Activated naive CD8-positive, alpha-beta T cell treated with anti-CD3 and anti-CD28 coated beads, Interleukin-2, amount 10 ng/mL, durations not matched to agents 7 days and 5 days (primary cell): ENCODE measurements at regions not wholly inside any gene's neighbourhood (a gene's known extent, or its start where the extent isn't known, plus 50 kb on each side); places are given as distances from the start of the nearest gene placed in this dataset.
A peak's percentile ranks its signal among the peaks of the same experiment; 100 is the strongest.
"Not testable (repeated sequence)": the region's sequence is repeated elsewhere in the genome, so short reads cannot be mapped to it uniquely, and the experiment has no call there.

Source experiments
- ATAC-seq: fragments of 150-1000 bp; cut with Tn5 transposase; one replicate; pipeline ENCODE4 v1.10.0; 2021; ENCODE audit warnings: low read depth, moderate library complexity
- POLR2A ChIA-PET: fragments of 350-600 bp; sonication (Branson Sonifier 250); formaldehyde crosslinking; loops from one replicate; lab custom pipeline; 2021; ENCODE audit warnings: antibody characterized with exemption; lab: Charles Lee
- DNase-seq: peaks from one replicate; pipeline ENCODE4 v3.0.0; 2021
- H3K27ac Mint-ChIP-seq: one replicate; pipeline ENCODE4 v1.8.0; 2022; ENCODE audit warnings: mild to moderate bottlenecking, mixed read lengths
- H3K27me3 Mint-ChIP-seq: one replicate; pipeline ENCODE4 v1.8.0; 2022; ENCODE audit warnings: mild to moderate bottlenecking, moderate library complexity, mixed read lengths
- H3K36me3 Mint-ChIP-seq: one replicate; pipeline ENCODE4 v1.8.0; 2021; ENCODE audit warnings: mild to moderate bottlenecking, mixed read lengths
- H3K4me1 Mint-ChIP-seq: one replicate; pipeline ENCODE4 v1.8.0; 2021; ENCODE audit warnings: mixed read lengths
- H3K4me3 Mint-ChIP-seq: one replicate; pipeline ENCODE4 v1.8.0; 2022; ENCODE audit warnings: mild to moderate bottlenecking, moderate library complexity, mixed read lengths
- H3K9me3 Mint-ChIP-seq: one replicate; pipeline ENCODE4 v1.8.0; 2021; ENCODE audit warnings: mixed read lengths

GRCh38 chr7:45253368-45253767 lies 95.8 kb downstream of the RAMP3 start:
- no peak overlapping the region for H3K4me3 Mint-ChIP-seq
- H3K4me1 Mint-ChIP-seq: no peaks in the 10 kb centered on the region
- no peaks in the 10 kb centered on the region for H3K9me3 Mint-ChIP-seq
- H3K36me3 Mint-ChIP-seq: no peaks in the 10 kb centered on the region
- ATAC-seq: no peak
- peaks cover 28% of the 10 kb centered on the region for H3K27me3 Mint-ChIP-seq
- DNase-seq: no peak
- POLR2A ChIA-PET: no interaction called here
- no peak overlapping the region for H3K27ac Mint-ChIP-seq

GRCh38 chr7:45255187-45255586 lies 97.6 kb downstream of the RAMP3 start:
- POLR2A ChIA-PET: no interaction called here
- Mint-ChIP-seq H3K27ac (no peak overlapping the region), H3K9me3 (no peaks in the 10 kb centered on the region), H3K4me3 (no peak overlapping the region), H3K36me3 (no peaks in the 10 kb centered on the region), H3K4me1 (peaks cover 6% of the 10 kb centered on the region), H3K27me3 (peaks cover 12% of the 10 kb centered on the region)
- ATAC-seq (no peak), DNase-seq (no peak)

- Mint-ChIP-seq H3K36me3 (no peaks in the 10 kb centered on the region), H3K9me3 (no peaks in the 10 kb centered on the region), H3K27ac (no peak overlapping the region), H3K4me1 (peaks cover 7% of the 10 kb centered on the region), H3K27me3 (peaks cover 8% of the 10 kb centered on the region), H3K4me3 (no peak overlapping the region)
- no peak for DNase-seq
- POLR2A ChIA-PET: no interaction called here
- ATAC-seq: no peak
Measured at GRCh38 chr7:45256309-45256708, 98.7 kb downstream of the RAMP3 start.

GRCh38 chr7:45256775-45257174 lies 99.2 kb downstream of the RAMP3 start:
- POLR2A ChIA-PET: no interaction called here
- Mint-ChIP-seq H3K27me3 (peaks cover 8% of the 10 kb centered on the region), H3K4me3 (no peak overlapping the region), H3K4me1 (peaks cover 7% of the 10 kb centered on the region), H3K27ac (no peak overlapping the region), H3K36me3 (no peaks in the 10 kb centered on the region), H3K9me3 (no peaks in the 10 kb centered on the region)
- ATAC-seq: no peak
- no peak for DNase-seq

- no peak overlapping the region for H3K27ac Mint-ChIP-seq
- no peak for ATAC-seq
- no peaks in the 10 kb centered on the region for H3K9me3 Mint-ChIP-seq
- DNase-seq: no peak
- POLR2A ChIA-PET: no interaction called here
- no peak overlapping the region for H3K4me3 Mint-ChIP-seq
- H3K27me3 Mint-ChIP-seq: peaks cover 11% of the 10 kb centered on the region
- peaks cover 7% of the 10 kb centered on the region for H3K4me1 Mint-ChIP-seq
- no peaks in the 10 kb centered on the region for H3K36me3 Mint-ChIP-seq
Measured at GRCh38 chr7:45257284-45257683, 99.7 kb downstream of the RAMP3 start.

GRCh38 chr7:45258533-45259226 lies 101.1 kb downstream of the RAMP3 start:
- H3K9me3 Mint-ChIP-seq: no peaks in the 10 kb centered on the region
- POLR2A ChIA-PET: no interaction called here
- DNase-seq: no peak
- H3K4me1 Mint-ChIP-seq: peaks cover 7% of the 10 kb centered on the region
- no peaks in the 10 kb centered on the region for H3K36me3 Mint-ChIP-seq
- peaks cover 10% of the 10 kb centered on the region for H3K27me3 Mint-ChIP-seq
- H3K4me3 Mint-ChIP-seq: no peak overlapping the region
- H3K27ac Mint-ChIP-seq: no peak overlapping the region
- ATAC-seq: no peak

- peaks cover 7% of the 10 kb centered on the region for H3K4me1 Mint-ChIP-seq
- no peak for DNase-seq
- no peak for ATAC-seq
- H3K9me3 Mint-ChIP-seq: no peaks in the 10 kb centered on the region
- H3K4me3 Mint-ChIP-seq: no peak overlapping the region
- no peak overlapping the region for H3K27ac Mint-ChIP-seq
- peaks cover 10% of the 10 kb centered on the region for H3K27me3 Mint-ChIP-seq
- H3K36me3 Mint-ChIP-seq: no peaks in the 10 kb centered on the region
- POLR2A ChIA-PET: no interaction called here
Measured at GRCh38 chr7:45259227-45259596, 101.6 kb downstream of the RAMP3 start.

- no peaks in the 10 kb centered on the region for H3K9me3 Mint-ChIP-seq
- DNase-seq (peak; percentile 87), ATAC-seq (peak; percentile 87)
- peaks cover 7% of the 10 kb centered on the region for H3K4me1 Mint-ChIP-seq
- peaks cover 10% of the 10 kb centered on the region for H3K27me3 Mint-ChIP-seq
- H3K27ac Mint-ChIP-seq: no peak overlapping the region
- peak overlapping the region; percentile 31 for H3K4me3 Mint-ChIP-seq
- H3K36me3 Mint-ChIP-seq: no peaks in the 10 kb centered on the region
- POLR2A ChIA-PET: interaction anchor here (0.5 kb wide), 1 partner anchor 336 kb away, joined by 3 read pairs; no protein-coding TSS in a partner anchor
Measured at GRCh38 chr7:45259966-45260646, 102.5 kb downstream of the RAMP3 start.

- no peak overlapping the region for H3K4me3 Mint-ChIP-seq
- no peaks in the 10 kb centered on the region for H3K4me1 Mint-ChIP-seq
- no peak for ATAC-seq
- no peaks in the 10 kb centered on the region for H3K9me3 Mint-ChIP-seq
- no peak for DNase-seq
- H3K36me3 Mint-ChIP-seq: no peaks in the 10 kb centered on the region
- H3K27me3 Mint-ChIP-seq: peaks cover 12% of the 10 kb centered on the region
- POLR2A ChIA-PET: no interaction called here
- H3K27ac Mint-ChIP-seq: no peak overlapping the region
Measured at GRCh38 chr7:45267262-45267661, 109.7 kb downstream of the RAMP3 start.

GRCh38 chr7:45268013-45268412 lies 110.4 kb downstream of the RAMP3 start:
- Mint-ChIP-seq H3K4me1 (no peaks in the 10 kb centered on the region), H3K27me3 (peaks cover 12% of the 10 kb centered on the region), H3K36me3 (no peaks in the 10 kb centered on the region), H3K9me3 (no peaks in the 10 kb centered on the region), H3K27ac (no peak overlapping the region), H3K4me3 (no peak overlapping the region)
- no peak for ATAC-seq
- DNase-seq: no peak
- POLR2A ChIA-PET: no interaction called here

GRCh38 chr7:45269192-45269591 lies 111.6 kb downstream of the RAMP3 start:
- POLR2A ChIA-PET: no interaction called here
- H3K36me3 Mint-ChIP-seq: no peaks in the 10 kb centered on the region
- ATAC-seq (no peak), DNase-seq (no peak)
- H3K9me3 Mint-ChIP-seq: no peaks in the 10 kb centered on the region
- peaks cover 6% of the 10 kb centered on the region for H3K27me3 Mint-ChIP-seq
- H3K4me3 Mint-ChIP-seq: no peak overlapping the region
- no peaks in the 10 kb centered on the region for H3K4me1 Mint-ChIP-seq
- H3K27ac Mint-ChIP-seq: no peak overlapping the region

- no peaks in the 10 kb centered on the region for H3K36me3 Mint-ChIP-seq
- H3K4me1 Mint-ChIP-seq: no peaks in the 10 kb centered on the region
- no peak for ATAC-seq
- H3K27me3 Mint-ChIP-seq: peaks cover 42% of the 10 kb centered on the region
- POLR2A ChIA-PET: no interaction called here
- DNase-seq: no peak
- H3K9me3 Mint-ChIP-seq: no peaks in the 10 kb centered on the region
- no peak overlapping the region for H3K4me3 Mint-ChIP-seq
- H3K27ac Mint-ChIP-seq: no peak overlapping the region
Measured at GRCh38 chr7:45278763-45279398, 121.3 kb downstream of the RAMP3 start.

GRCh38 chr7:45289611-45290010 lies 132.0 kb downstream of the RAMP3 start:
- H3K27me3 Mint-ChIP-seq, H3K27ac Mint-ChIP-seq, H3K4me3 Mint-ChIP-seq, POLR2A ChIA-PET, H3K4me1 Mint-ChIP-seq, H3K36me3 Mint-ChIP-seq, DNase-seq, ATAC-seq: not testable (repeated sequence)
- H3K9me3 Mint-ChIP-seq: peaks cover 11% of the 10 kb centered on the region

GRCh38 chr7:45290880-45291279 lies 133.3 kb downstream of the RAMP3 start:
- DNase-seq: no peak
- no peak for ATAC-seq
- Mint-ChIP-seq H3K36me3 (no peaks in the 10 kb centered on the region), H3K27me3 (peaks cover 3% of the 10 kb centered on the region), H3K27ac (no peak overlapping the region), H3K4me1 (no peaks in the 10 kb centered on the region), H3K9me3 (peaks cover 10% of the 10 kb centered on the region), H3K4me3 (no peak overlapping the region)
- POLR2A ChIA-PET: no interaction called here
